MG63 (cell line): ENCODE measurements at regions not wholly inside any gene's neighbourhood (a gene's known extent, or its start where the extent isn't known, plus 50 kb on each side); places are given as distances from the start of the nearest gene placed in this dataset.

Source experiments
- DNase-seq: peaks from one replicate; pipeline ENCODE4 v3.0.0-alpha.2; 2020
- H3K27me3 ChIP-seq: fragments of 250-450 bp; sonication (Bioruptor Pico); 2 replicates; pipeline ENCODE4 v1.5.1; 2020; ENCODE audit warnings: mild to moderate bottlenecking, moderate library complexity
- H3K36me3 ChIP-seq: fragments of 250-450 bp; sonication (Bioruptor Pico); 2 replicates; pipeline ENCODE4 v1.5.1; 2020; ENCODE audit warnings: mild to moderate bottlenecking, moderate library complexity
- H3K4me3 ChIP-seq: fragments of 250-450 bp; sonication (Bioruptor Pico); 2 replicates; pipeline ENCODE4 v1.5.1; 2020; ENCODE audit warnings: mild to moderate bottlenecking, moderate library complexity
- H3K9me3 ChIP-seq: fragments of 250-450 bp; sonication (Bioruptor Pico); 2 replicates; pipeline ENCODE4 v1.5.1; 2020; ENCODE audit warnings: mild to moderate bottlenecking, moderate library complexity

- DNase-seq = no peak
Observed at GRCh38 chr3:81170298-81170697, 591.1 kb downstream of the GBE1 start.

GRCh38 chr3:81164806-81165205, 596.6 kb downstream of the GBE1 start:
- Histone ChIP-seq H3K4me3 (no peak overlapping the region), H3K36me3 (no peaks in the 10 kb centered on the region), H3K27me3 (no peaks in the 10 kb centered on the region), H3K9me3 (no peaks in the 10 kb centered on the region)
- no peak for DNase-seq

More at GRCh38 chr3:81170298-81170697, 591.1 kb downstream of the GBE1 start:
- Histone ChIP-seq H3K4me3 (no peak overlapping the region), H3K36me3 (no peaks in the 10 kb centered on the region), H3K9me3 (no peaks in the 10 kb centered on the region), H3K27me3 (no peaks in the 10 kb centered on the region)

GRCh38 chr3:81161851-81162250, 599.6 kb downstream of the GBE1 start:
- H3K27me3 ChIP-seq = no peaks in the 10 kb centered on the region
- H3K4me3 ChIP-seq = no peak overlapping the region
- no peaks in the 10 kb centered on the region for H3K36me3 ChIP-seq
- DNase-seq = no peak
- no peaks in the 10 kb centered on the region for H3K9me3 ChIP-seq

GRCh38 chr3:81161100-81161499, 600.3 kb downstream of the GBE1 start:
- Histone ChIP-seq H3K36me3 (no peaks in the 10 kb centered on the region), H3K4me3 (no peak overlapping the region), H3K27me3 (no peaks in the 10 kb centered on the region), H3K9me3 (no peaks in the 10 kb centered on the region)
- no peak for DNase-seq

- no peaks in the 10 kb centered on the region for H3K9me3 ChIP-seq
- H3K27me3 ChIP-seq = no peaks in the 10 kb centered on the region
- H3K36me3 ChIP-seq = no peaks in the 10 kb centered on the region
- H3K4me3 ChIP-seq = no peak overlapping the region
- no peak for DNase-seq
Observed at GRCh38 chr3:81154611-81155143, 606.8 kb downstream of the GBE1 start.

GRCh38 chr3:81152156-81152555, 609.3 kb downstream of the GBE1 start:
- Histone ChIP-seq H3K36me3 (no peaks in the 10 kb centered on the region), H3K9me3 (no peaks in the 10 kb centered on the region), H3K4me3 (no peak overlapping the region), H3K27me3 (no peaks in the 10 kb centered on the region)
- DNase-seq = no peak

GRCh38 chr3:81132995-81133394, 628.5 kb downstream of the GBE1 start:
- Histone ChIP-seq H3K4me3 (no peak overlapping the region), H3K36me3 (no peaks in the 10 kb centered on the region), H3K27me3 (no peaks in the 10 kb centered on the region), H3K9me3 (no peaks in the 10 kb centered on the region)
- DNase-seq = no peak

- DNase-seq = no peak
- Histone ChIP-seq H3K4me3 (no peak overlapping the region), H3K36me3 (no peaks in the 10 kb centered on the region), H3K9me3 (no peaks in the 10 kb centered on the region), H3K27me3 (no peaks in the 10 kb centered on the region)
Observed at GRCh38 chr3:81105789-81106488, 655.5 kb downstream of the GBE1 start.

GRCh38 chr3:81105206-81105605, 656.2 kb downstream of the GBE1 start:
- no peak for DNase-seq
- no peaks in the 10 kb centered on the region for H3K27me3 ChIP-seq
- no peaks in the 10 kb centered on the region for H3K9me3 ChIP-seq
- no peaks in the 10 kb centered on the region for H3K36me3 ChIP-seq
- no peak overlapping the region for H3K4me3 ChIP-seq

GRCh38 chr3:81097889-81098288, 663.6 kb downstream of the GBE1 start:
- no peak for DNase-seq
- Histone ChIP-seq H3K9me3 (no peaks in the 10 kb centered on the region), H3K36me3 (no peaks in the 10 kb centered on the region), H3K4me3 (no peak overlapping the region), H3K27me3 (no peaks in the 10 kb centered on the region)

GRCh38 chr3:81095956-81096355, 665.5 kb downstream of the GBE1 start:
- Histone ChIP-seq H3K36me3 (no peaks in the 10 kb centered on the region), H3K4me3 (no peak overlapping the region), H3K9me3 (no peaks in the 10 kb centered on the region), H3K27me3 (no peaks in the 10 kb centered on the region)
- DNase-seq = no peak

- no peaks in the 10 kb centered on the region for H3K36me3 ChIP-seq
- no peaks in the 10 kb centered on the region for H3K27me3 ChIP-seq
- H3K9me3 ChIP-seq = no peaks in the 10 kb centered on the region
- H3K4me3 ChIP-seq = no peak overlapping the region
- DNase-seq = no peak
Observed at GRCh38 chr3:81094986-81095385, 666.5 kb downstream of the GBE1 start.

- Histone ChIP-seq H3K9me3 (no peaks in the 10 kb centered on the region), H3K27me3 (no peaks in the 10 kb centered on the region), H3K4me3 (no peak overlapping the region), H3K36me3 (no peaks in the 10 kb centered on the region)
- DNase-seq = no peak
Observed at GRCh38 chr3:81087607-81088006, 673.8 kb downstream of the GBE1 start.

- H3K9me3 ChIP-seq = no peaks in the 10 kb centered on the region
- DNase-seq = no peak
- H3K27me3 ChIP-seq = no peaks in the 10 kb centered on the region
- H3K4me3 ChIP-seq = no peak overlapping the region
- no peaks in the 10 kb centered on the region for H3K36me3 ChIP-seq
Observed at GRCh38 chr3:81086348-81086747, 675.1 kb downstream of the GBE1 start.

- Histone ChIP-seq H3K4me3 (no peak overlapping the region), H3K9me3 (no peaks in the 10 kb centered on the region), H3K27me3 (no peaks in the 10 kb centered on the region), H3K36me3 (no peaks in the 10 kb centered on the region)
- DNase-seq = no peak
Observed at GRCh38 chr3:81080608-81081007, 680.8 kb downstream of the GBE1 start.

GRCh38 chr3:81072591-81072990, 688.9 kb downstream of the GBE1 start:
- Histone ChIP-seq H3K9me3 (no peaks in the 10 kb centered on the region), H3K4me3 (no peak overlapping the region), H3K27me3 (no peaks in the 10 kb centered on the region), H3K36me3 (no peaks in the 10 kb centered on the region)
- no peak for DNase-seq

- Histone ChIP-seq H3K36me3 (no peaks in the 10 kb centered on the region), H3K9me3 (no peaks in the 10 kb centered on the region), H3K27me3 (no peaks in the 10 kb centered on the region), H3K4me3 (no peak overlapping the region)
- DNase-seq = no peak
Observed at GRCh38 chr3:81068546-81068945, 692.9 kb downstream of the GBE1 start.

GRCh38 chr3:81063896-81064295, 697.5 kb downstream of the GBE1 start:
- Histone ChIP-seq H3K36me3 (no peaks in the 10 kb centered on the region), H3K4me3 (no peak overlapping the region), H3K27me3 (no peaks in the 10 kb centered on the region), H3K9me3 (no peaks in the 10 kb centered on the region)
- DNase-seq = no peak
